Activated T-cell treated with anti-CD3 and anti-CD28 coated beads, Interleukin-2, amount 50 U/mL, for 1 hour (primary cell): ENCODE measurements at regions not wholly inside any gene's neighbourhood (a gene's known extent, or its start where the extent isn't known, plus 50 kb on each side); places are given as distances from the start of the nearest gene placed in this dataset.

ENCODE experiments used
- DNase-seq: peaks from one replicate; pipeline ENCODE4 v3.0.0-alpha.2; 2020

GRCh38 chr1:14220811-14221210 is 377.7 kb upstream of the KAZN start:
- DNase-seq: no peak

DNA sequence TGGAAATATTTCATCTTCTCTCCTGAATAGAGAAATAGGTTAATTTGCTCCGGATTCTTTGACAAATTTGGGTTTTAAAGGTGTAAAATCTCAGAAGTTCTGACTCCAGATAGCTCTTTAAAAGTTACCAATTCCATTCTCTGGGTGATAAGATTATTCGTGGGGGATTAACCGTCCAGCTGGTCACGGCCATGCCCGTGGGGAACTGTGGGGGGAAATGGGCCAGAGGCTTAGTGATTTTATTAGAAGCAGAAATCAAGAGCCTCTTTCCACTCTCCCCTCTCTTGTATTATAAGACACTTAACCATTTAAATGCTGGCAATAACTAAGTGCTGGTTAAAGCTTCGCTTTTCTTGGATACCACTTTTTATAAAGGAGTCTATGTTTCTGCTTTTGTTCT is 376.4 kb upstream of the KAZN start:
- no peak for DNase-seq

GRCh38 chr1:14228677-14229076 is 369.8 kb upstream of the KAZN start:
- DNase-seq: no peak

DNA sequence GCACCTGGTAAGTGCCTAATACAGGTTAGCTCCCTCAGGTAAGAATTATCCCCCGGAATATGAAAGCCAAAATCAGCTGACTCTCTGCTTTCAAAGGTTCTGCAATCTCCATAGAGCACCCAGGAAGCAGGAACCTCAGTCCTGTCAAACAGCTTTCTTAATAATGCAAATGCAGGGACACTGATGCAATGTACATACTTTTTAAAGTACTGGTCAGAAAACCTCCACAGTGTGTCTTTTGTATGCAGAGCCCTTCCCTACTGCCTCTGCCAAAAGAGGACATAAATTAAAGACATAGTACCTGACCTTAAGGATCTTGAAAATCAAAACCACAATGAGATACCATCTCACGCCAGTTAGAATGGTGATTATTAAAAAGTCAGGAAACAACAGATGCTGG is 365.0 kb upstream of the KAZN start:
- DNase-seq: no peak

- DNase-seq: no peak
These were observed 362.4 kb upstream of the KAZN start for GRCh38 chr1:14236097-14236496.

DNA sequence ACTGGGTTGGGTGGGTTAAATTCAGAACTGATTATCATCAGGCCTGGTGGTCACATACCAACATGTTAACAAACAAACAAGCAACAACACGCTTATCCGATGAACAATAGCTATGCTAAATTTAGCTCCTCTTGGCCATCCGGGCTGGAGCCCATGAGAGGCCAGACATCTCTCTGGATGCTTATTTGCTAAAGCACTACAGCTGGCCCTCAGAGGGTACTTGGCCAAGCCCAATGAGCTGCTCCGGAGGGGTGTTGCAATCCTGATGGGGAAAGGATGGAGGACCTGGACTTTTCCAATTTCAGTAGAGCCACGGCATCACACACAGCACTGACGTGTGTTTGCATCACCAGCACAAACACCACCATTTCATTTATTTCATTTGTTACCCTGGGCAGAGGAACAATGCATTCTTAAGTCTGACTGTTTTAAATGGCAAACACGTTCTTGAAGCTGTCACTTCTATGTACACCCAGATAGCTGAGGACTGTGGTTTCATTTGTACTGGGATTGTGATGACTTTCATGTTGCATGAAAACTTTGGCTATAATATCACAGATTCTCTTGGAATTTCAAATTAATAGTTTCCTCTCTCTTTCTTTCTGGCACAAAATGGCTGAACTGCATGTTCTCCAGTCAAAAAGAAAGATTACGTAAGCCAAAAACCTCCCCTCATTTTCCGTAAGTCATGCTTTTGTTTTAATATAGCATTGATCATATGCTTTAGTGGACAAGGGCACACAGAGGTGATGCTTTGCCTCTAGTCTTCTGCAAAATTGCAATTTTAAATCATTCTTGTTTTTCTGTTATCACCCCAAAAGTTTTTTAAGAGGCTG is 359.8 kb upstream of the KAZN start:
- no peak for DNase-seq

DNA sequence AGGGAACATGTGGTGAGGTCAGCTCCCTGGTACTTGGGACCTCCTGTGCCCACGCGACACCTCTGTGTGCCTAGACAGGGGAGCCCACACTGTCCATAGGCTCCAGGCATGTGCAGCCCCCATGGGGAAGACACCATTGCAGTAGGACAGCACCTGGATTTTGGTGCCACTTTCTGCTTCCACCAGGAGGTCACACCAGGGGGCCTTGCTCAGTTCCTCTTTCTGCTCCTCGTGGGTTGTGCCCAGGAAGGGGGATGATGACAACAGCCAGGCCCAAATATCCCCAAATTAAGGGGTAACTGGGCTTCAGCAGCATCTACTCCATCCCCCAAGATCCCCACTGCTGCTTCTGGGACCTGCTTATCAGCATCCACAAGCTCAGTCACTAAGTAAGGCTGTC is 358.2 kb upstream of the KAZN start:
- no peak for DNase-seq

GRCh38 chr1:14242123-14242522 is 356.4 kb upstream of the KAZN start:
- no peak for DNase-seq

DNA sequence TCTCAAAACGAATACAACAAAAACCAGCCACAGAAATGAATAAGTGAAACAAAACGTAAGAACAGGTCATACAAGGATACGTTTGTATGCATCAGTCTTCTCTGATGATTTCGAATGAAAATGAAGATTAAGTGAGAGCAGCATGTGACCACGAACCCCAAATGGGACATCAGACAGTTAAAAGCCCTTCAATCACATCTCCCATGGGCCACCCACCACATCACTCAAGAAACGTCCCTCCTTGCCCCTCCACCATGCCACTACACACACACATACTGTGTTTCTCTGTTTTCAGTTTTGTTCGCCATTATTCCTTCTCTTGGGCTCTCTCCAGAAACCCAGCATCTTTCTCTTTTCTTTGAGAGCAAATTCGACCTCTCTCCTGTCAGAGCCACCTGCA is 355.6 kb upstream of the KAZN start:
- no peak for DNase-seq

DNA sequence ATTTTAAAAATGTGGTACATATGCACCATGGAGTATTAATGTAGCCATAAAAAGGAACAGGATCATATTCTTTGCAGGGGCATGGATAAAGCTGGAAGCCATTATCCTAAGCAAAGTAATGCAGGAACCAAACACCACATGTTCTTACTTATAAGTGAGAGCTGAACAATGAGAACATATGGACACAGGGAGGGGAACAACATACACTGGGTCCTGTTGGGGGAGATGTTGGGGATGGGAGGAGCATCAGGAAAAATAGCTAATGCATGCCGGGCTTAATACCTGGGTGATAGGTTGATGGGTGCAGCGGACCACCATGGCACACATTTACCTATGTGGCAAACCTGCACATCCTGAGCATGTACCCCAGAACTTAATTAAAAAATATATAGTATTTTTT is 352.5 kb upstream of the KAZN start:
- DNase-seq: no peak

- no peak for DNase-seq
These were observed 352.0 kb upstream of the KAZN start for GRCh38 chr1:14246471-14246870.

- DNase-seq: no peak
These were observed 350.8 kb upstream of the KAZN start for GRCh38 chr1:14247666-14248065.

DNA sequence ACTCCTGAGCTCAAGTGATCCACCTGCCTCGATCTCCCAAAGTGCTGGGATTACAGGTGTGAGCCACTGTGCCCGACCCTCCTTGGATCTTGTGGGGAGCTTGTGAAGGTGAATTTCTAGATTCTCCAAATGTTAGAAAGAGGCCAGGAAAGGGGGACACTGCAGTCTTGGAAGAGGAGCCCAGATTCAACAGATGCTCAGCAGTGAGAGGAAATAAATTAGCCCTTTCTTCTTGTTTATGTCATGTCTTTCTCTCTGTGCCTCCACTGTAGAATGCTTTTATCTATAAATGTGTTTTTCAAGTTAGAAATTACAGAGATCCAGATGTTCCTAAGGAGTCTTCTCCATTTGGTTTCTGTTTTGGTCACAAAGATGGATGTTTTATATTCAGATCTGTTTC is 346.6 kb upstream of the KAZN start:
- no peak for DNase-seq

DNA sequence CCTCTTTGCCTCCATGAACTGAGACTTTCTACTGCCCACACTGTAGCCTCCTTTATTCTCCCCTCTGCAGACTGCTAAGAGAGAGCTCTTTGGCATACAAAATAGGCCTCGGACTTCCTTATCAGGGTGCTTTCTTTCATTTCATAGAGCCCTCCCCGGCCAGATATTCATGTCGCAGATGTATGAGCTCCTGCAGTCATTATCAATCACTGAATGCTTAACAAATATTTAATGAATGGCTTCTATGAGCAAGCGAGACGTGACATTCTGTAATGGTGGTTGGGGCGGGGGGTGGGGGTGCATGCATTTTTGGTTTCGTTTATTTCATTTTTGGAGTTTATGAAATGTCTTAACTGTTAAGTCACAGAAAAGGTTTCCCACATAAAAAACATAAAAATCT is 344.8 kb upstream of the KAZN start:
- DNase-seq: no peak

DNA sequence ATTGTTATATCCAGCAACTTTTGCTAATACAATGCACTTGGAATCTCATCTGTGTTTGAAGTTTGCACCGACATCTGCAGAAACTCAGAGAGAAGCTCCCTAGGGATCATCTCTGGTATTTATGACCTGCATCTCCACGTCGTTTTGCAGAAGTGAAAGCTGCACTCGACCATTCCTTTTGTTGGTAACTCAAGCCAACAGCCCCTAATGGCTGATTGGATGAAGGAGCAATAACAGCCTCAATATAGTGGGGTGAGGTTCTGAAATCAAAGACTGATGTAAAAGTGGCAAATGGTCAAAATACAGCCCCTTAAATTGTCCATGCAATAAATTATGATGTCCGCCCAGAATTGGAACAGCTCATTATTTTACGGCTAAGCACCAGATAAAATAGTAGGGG is 344.2 kb upstream of the KAZN start:
- no peak for DNase-seq

GRCh38 chr1:14255233-14255632 is 343.3 kb upstream of the KAZN start:
- no peak for DNase-seq

DNA sequence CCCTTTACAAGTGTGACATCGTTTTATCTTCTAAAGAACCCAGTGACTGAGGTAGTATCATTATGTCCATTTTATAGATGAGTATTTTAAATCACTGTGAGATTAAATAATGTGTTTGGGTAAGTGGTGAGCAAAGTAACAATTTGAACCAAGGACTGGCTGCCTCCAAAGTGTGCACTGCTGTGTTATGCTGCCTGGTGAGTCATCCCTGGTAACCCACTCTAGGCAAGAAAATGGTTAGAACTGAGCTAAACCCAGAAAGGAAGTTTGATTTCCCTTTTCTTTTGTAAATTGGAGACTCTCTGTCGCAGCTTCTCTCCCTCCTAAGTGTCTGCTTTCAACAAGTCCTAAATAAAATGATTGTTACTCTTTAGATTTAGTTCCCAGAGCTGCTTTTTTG is 342.8 kb upstream of the KAZN start:
- no peak for DNase-seq

GRCh38 chr1:14259191-14259757 is 339.2 kb upstream of the KAZN start:
- DNase-seq: no peak

DNA sequence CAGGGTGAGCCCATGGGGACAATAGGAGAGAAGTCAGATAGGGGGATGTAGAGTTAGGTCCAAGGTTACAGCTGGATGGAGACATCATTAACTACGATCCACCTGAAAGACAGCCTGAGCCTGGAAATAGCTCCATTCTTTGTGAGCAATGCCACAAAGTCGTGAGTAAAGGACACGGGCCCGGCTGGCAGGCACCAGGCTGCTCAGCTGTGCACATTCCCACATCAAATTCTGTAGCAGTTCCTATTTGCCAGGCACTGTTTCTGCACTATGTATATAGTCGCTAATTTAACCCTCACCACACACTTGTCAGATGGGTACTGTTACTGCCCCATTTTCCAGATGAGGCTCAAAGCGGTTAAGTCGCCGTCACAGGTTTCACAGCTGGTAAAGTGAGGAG is 338.0 kb upstream of the KAZN start:
- DNase-seq: no peak

DNA sequence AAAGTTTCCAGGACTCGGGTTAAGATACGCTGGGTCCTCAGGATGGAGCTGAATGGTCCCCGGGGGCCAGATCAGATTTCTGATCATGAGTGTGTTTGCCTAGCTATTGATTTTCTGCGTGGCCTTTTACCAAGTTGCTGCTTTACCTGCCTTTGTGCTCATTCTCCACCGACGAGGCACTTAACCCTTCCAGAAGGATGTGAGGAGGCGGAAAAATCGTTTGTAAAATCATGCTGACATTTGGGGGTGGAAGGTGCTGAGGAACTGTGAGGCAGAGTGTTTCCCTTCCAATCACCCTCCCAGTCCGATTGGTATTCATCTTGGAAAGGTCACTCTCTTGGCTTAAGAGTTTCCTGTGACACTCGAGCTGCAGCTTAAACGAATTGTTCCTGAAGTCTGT is 337.1 kb upstream of the KAZN start:
- no peak for DNase-seq

DNA sequence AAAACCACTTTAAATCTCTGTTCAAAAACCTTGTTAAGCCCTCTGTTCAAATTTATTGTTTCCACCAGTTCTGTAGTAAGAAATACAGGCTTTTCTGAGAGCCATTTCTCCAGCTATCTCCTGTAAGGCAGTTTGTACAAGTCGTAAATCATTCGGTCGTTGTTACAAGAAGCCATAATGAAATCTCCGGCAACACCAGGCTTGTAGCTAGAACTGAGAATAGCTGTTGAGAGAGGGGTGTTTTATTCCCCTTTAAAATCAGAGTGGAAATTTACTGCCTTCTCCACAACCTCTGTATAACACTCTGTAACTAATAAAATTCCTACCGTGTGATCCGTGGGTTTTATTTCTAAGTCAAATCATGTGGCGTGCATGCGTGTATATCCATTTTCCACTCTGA is 335.8 kb upstream of the KAZN start:
- no peak for DNase-seq

GRCh38 chr1:14263225-14263624 is 335.3 kb upstream of the KAZN start:
- DNase-seq: no peak

DNA sequence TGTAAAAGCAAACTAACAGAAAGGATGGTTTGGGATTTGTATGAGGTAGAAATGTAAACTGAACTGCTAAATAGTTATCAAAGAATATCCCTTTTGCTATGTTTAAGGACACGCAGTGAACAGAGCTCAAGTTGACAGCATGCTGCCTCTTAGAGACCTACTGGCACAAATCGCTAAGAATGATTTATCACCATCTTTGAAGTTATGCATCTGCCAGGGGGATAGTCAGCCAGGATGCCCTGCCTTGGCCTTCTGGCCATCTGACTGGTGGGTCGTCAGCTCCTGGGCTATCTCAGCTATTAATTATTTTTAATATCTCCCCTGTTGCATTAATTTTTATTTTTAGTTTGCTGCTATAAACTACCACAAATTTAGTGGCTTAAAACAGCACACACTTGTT is 334.8 kb upstream of the KAZN start:
- no peak for DNase-seq

DNA sequence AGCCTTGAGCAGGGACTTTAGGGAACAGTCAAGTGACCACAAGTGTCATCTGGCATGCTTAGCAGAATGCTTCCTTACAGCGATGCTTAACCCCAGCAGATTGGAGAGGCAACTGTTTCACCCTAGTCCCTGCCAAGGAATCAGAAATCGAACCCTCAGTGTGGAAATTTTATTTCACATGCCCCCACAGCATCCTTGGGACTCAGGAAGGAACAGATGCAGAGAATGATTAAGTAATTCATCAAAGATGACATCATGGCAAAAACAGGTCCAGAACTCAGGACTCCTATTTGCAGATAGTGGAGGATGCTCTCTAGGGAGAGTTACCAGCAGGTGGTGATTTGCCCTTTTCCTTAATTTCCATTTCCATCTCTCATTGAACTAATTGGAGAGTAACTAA is 333.0 kb upstream of the KAZN start:
- DNase-seq: no peak

DNA sequence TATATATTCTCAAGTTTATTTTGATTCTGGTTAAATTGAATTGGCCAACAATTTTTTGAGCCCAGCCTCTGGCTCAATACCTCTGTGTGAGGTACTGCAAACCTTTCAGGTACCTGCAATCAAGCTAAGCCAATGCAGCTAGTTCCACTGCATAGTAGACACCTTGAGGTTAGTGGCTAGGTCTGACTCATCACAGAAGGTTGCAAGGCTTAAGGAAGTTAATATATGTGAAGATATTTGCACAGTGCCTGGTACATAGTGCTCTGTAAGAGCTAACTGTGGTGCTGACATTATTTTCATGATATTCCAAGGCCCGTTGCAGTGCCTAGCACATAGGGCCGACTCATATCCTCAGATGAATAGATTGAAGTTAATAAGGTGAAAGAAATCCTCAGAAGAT is 330.5 kb upstream of the KAZN start:
- DNase-seq: no peak
